A204.1 (cell line): ENCODE measurements at regions not wholly inside any gene's neighbourhood (a gene's known extent, or its start where the extent isn't known, plus 50 kb on each side); places are given as distances from the start of the nearest gene placed in this dataset.

Experiments
- FAIRE-seq: peaks from 2 replicates; lab custom pipeline; 2012; peaks lifted over from hg19 to GRCh38; lab: Jason Lieb, UNC

DNA sequence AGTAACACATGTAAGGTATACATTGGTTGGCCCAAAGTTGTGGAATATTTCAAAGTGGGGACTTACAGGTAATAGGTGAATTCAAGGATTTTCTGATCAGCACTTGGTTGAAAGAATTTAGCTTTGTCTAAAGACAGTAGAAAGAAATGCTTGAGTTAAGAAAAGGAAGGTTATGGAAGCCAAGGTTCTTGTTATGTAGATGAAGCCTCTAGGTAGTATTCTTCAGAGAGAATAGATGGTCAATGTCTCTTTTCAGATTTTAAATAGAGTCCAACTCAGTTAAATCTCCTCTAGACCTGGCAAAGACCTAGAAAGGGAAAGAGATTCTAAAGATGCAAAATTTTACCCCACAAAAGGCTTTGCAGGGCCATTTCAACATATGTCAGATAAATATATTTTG is 157.4 kb downstream of the ANKRD30B start:
- FAIRE-seq: no peak

DNA sequence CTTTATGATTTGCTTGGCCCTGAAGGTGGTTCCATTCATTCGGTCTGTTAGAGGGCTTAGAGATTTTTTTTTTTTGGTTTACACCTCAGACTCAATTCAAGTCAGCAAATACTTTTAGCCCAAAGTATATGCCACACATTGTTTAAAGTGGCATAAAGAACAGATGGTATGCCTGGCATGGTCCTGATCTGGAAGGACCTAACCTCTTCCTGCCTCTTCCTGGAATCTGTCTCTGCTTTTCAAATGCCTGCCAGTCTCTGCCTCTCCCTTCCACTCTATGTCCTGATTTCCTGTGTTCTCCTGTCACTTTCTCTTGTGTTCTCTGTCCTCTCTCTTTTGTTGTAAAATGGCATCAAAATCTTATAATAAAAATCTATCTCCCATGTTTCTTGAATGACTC is 158.0 kb downstream of the ANKRD30B start:
- no peak for FAIRE-seq

DNA sequence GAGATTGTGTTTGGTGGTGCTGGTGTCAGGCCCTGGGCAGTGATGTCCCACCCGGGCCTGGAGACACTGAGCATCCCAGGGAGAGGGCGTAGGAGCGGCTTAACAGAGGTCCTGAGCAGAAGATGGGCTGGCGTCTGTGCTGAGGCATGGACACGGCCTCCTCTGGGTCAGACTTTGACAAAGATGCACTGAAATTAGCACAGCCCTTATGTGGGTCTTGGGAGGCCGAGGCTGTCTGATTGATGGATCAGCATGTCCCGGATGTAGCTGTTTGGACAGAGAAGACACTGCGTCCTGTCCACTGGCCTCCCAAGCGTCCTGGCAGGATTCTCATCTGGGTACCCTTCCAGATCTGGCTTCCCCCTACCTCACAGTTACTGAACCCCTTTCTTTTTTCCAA is 159.4 kb downstream of the ANKRD30B start:
- FAIRE-seq: no peak

DNA sequence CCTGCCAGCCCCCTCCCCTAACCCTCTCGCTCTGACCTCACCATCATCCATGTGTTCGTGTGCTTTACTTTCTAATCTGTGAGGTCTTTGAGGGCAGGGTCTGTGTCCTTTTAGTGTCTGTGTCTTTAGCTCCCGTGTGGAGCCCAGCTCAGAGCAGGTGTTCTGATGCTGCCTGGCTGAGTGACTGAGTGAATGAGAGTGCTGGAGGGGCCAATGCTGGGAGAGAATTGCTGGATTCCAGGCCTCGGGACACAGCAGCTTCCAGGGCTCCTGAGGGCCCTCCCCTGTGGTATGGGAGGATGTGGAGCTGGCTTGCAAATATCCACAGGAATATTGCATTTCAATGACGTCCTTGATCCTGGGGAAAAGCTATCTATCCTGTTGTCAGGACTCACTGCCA is 160.6 kb downstream of the ANKRD30B start:
- no peak for FAIRE-seq

DNA sequence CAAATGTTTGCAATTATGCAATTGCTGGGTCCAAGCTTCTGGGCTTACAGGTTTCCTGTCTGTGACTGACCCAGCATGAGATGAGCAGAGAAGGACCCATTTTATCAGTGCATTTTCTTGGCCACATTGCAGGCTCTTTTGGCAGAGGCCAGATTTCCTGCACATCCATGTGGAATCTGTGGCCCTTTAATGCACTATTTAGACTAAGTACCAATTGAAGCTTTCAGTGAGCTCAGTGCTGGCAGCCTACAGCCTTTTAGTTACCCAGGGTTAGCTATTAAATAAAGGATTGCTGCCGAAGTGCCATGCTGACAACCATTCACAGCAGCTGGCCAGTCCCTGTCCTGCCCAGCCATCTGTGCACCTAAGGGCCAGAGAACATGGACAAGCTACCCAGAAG is 165.0 kb downstream of the ANKRD30B start:
- no peak for FAIRE-seq

DNA sequence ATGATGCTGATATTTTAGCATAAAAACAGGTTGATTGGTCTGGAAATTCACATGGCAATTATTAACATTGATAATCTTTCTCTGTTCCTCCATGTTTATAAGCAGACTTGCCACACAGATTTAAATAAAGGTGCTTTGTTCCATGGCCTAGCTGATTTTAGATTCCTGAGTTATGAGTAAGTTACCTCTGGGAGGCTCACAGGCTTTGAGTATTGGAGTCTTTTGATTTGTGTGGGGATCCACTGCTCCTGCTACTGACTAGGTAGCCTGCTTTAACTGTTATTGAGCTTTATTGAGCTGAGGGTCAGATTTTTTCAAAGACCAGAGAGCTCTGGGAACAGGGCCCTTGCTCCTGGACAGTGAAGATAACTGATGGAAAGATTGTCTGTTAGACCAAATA is 166.1 kb downstream of the ANKRD30B start:
- FAIRE-seq: no peak

DNA sequence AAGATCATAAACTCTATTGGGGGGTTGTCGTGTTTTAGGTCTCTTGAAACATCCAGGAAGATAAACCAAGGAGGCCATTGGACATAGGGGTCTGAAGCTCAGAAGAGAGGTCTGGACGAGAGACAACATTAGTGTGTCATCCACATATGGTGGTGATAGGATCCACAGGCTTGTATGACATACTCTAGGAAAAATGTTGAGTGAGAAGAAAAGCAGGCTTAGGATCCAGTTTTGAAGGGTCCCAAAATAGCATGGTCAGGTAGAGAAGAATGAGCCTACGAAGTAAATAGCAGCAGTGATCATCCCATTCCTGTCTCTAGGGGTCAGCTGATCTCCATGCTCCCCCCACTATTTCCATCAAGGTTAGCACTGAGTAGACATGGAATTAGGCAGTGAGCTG is 166.8 kb downstream of the ANKRD30B start:
- no peak for FAIRE-seq

DNA sequence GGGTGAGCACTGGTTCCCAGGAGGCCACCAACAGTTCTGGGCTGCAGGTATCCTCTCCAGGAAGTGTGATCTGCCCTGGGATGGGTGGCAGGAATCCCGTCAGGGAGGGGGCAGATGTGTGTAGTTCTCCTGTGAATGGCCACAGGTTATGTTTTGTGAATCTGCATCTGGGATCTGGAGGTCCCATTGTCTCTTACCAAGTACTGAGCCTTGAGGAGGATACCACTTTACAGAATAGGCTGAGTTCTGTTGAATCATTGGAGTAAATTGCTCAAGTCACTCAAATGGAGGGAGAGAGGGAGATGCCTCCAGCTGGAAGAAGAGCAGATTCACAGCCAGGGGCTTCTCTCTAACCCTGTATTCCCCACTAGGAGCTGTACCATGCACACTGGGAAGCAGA is 168.2 kb downstream of the ANKRD30B start:
- FAIRE-seq: no peak

DNA sequence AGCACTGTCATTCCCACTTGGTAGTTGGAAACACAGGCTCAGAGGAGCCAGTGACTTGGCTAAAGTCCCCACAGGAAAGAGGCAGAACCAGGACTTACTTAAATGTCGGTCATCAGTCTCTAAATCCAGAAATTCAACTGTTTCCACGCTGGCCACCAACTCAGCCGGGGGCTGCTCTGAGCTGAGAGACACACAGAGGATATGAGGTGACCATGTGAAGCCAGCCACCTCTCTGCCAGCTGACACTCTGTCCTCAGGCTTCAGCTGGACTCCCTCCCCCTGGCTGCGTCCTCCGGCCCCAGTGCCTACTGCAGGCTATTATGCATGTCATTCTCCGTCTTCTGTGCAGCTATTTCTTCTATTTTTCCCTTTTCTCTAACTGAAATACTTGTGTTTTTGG is 168.9 kb downstream of the ANKRD30B start:
- no peak for FAIRE-seq

DNA sequence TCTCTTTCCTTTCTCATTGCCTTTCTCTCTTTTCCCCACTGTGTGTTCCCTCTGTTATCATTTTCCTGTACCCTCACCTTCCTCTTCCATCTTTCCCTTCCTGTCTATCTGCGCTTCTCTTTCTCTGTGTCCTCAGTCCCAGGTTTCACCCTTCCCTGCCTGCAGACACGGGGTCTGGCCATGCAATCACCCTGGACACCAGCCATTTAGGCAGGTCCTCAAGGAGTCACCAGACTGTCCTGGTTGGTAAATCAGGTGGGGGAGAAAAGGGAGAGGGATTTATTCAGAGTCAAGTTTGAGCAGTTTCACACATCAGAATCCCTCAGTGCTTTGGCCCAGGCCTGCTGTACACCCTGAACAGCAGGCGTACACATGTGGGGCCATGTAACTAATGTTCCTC is 169.3 kb downstream of the ANKRD30B start:
- FAIRE-seq: no peak

DNA sequence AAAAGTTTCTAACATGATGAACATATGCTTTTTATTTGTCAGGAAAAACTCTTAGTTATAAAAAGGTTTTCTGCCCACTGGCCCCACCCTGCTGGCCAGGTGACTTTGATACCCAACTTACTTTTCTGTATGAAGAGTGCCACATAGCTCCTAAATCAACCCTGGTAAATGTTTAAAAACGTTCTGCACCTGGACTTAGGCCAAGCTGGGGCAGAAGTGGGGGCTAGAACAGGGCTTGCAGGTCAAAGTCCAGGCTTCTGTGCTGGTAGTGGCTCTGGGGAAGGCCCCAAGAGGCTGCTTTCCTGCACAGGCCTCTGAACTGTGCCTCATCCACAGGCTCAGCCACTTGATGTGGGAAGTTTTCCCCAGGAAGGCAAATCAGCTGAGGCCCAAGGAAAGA is 171.7 kb downstream of the ANKRD30B start:
- no peak for FAIRE-seq

DNA sequence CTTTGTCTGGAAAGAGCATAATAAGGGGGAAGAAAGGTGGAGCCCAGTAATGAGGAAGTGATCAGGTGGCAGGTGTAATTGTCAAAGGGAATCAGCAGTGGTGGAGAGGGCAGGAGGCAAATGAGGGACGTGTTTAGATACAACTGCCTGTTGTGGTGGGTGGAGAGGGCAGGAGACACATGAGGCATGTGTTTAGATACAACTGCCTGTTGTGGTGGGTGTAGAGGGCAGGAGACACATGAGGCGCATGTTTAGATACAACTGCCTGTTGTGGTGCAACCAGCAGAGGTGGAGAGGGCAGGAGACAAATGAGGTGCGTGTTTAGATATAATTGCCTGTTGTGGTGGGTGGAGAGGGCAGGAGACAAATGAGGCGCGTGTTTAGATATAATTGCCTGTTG is 173.1 kb downstream of the ANKRD30B start:
- no peak for FAIRE-seq

DNA sequence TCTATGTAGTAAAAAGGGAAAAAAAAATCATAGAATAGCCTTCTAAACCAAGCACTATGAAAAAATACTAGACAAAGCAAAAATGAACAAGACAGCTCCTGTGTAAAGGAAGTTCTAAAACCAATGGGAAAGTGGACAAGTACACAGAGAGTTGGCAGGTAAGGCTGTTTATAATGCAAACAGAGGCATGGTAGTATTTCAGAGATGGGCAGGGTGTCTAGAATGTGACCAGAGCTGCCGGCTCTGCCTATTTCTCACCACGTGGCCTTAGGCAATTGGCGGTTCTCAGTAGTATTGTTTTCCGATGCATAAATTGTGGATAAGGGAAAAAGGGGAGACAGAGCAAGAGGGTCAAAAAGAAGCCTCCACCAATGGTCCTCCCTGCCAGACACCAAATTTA is 173.6 kb downstream of the ANKRD30B start:
- FAIRE-seq: no peak

DNA sequence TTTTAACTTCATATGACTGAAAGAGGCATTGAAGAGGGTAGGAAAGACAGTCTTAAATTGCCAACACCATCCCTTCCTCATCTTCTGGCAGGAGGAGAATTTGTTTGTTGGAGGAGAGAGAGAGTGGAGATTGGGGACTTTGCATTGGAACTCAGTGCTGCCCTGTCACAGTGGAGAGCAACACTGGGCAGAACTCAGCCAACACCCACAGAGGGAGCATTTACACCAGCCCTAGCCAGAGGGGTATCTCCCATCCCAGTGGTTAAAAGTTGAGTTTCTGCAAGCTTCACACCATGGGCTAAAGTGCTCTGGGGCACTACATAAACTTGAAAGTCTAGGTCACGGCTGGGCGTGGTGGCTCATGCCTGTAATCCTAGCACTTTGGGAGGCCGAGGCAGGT is 174.1 kb downstream of the ANKRD30B start:
- no peak for FAIRE-seq

DNA sequence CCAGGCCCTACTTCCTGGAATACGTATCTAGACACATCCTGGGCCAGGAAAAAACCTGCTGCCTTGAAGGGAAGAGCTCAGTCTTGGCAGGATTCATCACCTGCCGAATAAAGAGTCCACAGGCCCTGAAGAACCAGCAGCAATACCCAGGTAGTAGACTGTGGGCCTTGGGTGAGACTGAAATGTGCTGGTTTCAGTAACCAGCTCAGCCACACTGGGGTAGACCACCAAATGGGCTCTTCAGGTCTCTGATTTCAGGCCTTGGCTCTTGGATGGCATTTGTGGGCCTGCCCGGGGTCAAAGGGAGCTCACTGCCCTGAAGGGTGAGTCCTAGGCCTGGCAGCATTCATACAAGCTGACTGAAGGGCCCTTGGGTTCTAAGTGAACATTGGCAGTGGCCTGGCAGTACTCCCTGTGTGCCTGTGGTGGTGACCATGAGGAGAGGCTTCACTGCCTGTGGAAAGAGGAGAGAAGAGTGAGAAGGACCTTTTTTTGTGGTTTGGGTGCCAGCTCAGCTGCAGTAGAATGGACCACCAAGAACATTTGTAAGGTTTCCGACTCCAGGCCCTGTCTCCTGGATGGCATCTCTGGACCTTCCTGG is 175.1 kb downstream of the ANKRD30B start:
- no peak for FAIRE-seq

DNA sequence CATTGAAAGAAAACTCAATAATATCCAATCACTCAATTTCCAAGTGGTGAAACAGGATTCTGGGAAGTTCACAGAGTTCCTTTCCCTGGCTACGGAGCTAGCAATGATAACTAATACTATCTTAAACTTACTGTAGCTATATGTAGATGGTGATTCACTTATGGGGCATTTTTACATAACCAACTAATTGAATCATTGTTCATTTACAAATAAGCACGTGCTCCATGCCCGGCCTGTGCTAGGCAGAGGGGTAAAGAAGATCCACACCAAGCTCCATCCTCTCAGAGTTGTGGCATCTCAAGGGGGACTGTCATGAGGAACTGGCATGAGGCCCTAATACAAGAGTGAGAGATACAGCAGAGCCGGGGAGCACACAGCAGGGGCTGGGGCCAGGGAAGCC is 176.3 kb downstream of the ANKRD30B start:
- no peak for FAIRE-seq

DNA sequence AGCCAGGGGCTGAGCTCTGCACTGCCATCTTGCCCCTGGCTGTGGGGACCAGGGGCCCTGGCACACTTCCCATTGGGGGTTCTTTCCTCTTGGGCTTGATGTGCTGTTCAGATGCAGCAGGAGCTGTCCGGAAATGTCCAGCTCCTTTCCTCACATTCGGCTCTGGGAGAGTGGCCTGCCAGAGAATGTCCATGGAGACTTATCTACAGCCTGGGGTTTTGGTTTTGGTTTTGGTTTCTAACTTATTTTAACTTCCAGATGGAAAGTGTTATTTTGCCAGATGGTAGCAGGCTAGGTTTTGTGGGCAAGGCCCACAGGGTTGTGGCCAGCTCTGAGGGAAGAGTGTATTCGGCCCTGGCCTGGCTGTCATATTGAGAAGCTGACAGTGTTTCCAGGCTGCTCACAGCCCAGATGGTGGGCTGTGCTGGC is 177.3 kb downstream of the ANKRD30B start:
- no peak for FAIRE-seq

DNA sequence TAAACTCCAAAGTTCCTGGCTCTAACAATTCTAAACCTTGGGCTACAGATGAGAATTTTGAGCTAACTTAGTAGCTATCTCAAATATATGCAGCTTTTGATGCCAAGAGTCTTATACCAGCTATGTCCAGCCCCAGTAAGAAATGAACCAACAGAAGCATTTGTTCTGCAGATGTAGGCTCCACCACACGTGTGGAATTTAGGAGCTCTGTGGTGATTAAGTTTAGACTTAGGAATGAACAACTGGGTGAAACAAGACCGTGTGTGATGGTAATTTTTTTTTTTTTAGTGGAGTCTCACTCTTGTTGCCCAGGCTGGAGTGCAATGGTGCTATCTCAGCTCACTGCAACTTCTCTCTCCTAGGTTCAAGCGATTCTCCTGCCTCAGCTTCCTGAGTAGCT is 179.7 kb downstream of the ANKRD30B start:
- FAIRE-seq: no peak

DNA sequence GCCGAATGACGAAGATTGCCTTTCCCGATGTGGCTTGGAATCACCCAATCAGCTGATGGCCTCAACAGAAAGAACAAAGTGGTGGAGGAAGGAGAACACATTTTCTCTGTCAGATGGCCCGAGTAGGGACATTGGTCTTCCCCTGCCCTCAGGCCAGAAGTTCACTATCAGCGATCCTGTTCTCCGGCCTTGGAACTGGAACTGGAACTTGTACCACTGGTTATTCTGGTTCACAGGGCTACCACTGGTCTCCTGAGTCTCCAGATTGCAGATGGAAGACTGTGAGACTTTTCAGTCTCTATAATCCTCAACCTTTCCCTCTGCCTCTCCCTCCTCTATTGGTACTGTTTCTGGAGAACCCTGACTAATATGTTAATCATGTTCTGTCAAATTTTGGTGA is 180.4 kb downstream of the ANKRD30B start:
- no peak for FAIRE-seq

DNA sequence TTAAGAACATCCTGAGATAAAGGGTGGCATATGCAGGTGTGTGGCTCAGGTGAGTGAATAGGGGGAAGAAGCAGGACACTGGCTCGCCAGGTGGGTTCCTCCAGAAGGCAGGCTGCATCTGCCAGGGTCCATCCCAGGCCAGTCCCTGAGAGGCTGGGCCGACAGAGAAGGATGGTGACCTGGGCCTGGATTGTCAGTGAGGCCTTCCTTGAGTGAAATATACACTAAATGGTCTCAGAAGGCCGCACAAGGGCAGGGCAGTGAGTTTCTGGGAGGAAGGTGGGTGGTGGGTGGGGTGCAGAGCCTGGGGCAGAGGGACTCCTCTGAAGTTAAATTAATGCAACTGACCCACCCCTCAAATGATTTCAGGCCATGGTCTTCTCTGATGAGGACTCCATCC is 182.1 kb downstream of the ANKRD30B start:
- no peak for FAIRE-seq

DNA sequence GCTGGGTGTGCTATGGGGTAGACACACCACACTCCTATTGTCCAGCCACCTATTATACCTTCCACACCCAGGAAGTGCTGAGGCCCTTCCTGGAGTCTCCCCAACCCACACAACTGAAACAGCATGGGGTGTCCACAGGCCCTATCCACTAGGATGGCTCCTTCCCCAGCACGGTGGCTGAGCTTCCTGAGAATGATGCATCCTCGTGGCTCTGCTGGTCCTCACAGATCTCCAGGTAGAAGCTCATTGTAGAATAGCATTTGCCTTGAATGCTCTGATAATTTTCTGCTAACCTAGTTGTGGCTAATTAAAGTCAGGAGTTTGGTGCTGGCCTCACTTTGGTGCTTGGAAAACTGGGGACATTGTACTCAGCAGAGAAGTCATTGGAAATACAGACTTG is 182.6 kb downstream of the ANKRD30B start:
- no peak for FAIRE-seq

DNA sequence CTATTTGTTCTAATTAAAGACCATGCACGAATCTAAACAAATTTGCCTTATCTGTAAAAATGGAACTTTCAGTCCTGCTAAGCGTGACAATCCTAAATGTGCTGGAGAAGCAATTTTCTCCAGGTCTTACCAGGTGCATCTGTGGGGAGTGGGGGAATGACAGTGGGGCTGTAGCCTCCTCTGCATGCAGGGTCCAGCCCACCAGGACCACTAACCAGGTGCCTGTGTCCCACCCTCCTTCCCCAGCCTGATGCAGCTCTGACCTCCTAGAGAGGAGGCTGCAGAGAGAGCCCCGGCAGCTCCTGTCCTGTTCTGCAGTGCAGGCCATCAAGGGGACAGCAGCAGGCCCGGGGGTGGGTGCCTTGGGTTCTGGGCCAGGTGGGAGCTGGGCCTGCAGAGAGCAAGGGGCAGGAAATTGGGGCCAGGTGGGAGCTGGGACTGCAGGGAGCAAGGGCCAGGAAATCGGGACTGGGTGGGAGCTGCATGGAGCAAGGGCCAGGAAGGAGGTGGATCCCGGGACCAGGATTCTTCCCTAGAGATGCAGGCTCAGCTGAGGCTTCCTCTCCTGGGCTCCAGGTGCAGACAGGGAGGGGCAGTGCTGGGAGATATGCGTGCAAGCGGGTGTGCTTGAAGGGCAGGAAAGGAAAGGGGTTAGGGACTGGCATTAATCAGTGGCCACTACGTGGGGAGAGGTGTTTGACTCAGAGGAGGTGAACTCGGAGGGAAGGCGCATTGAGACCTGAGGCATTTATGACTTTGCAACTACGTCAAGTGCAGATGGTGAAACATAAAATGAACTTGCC is 185.3 kb downstream of the ANKRD30B start:
- FAIRE-seq: no peak

DNA sequence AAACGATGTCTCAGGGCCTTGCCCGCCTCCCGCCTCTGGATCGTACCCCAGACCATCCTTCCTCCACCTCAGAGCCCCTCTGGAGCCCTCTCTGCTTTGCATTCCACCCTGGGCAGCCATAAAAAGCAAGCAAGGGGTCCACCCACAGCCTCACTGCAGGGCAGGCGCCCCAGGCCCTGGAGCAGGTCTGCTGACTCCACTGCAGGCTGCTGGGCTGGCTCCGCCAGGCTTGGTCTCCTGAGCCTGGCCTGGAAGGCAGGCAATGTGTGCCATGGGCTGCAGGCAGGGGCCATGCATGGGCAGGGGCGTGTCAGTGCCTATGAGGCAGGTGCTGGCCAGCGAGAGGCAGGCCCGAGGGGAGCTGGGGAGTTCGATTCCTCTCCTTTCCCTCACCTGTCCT is 186.0 kb downstream of the ANKRD30B start:
- FAIRE-seq: no peak

DNA sequence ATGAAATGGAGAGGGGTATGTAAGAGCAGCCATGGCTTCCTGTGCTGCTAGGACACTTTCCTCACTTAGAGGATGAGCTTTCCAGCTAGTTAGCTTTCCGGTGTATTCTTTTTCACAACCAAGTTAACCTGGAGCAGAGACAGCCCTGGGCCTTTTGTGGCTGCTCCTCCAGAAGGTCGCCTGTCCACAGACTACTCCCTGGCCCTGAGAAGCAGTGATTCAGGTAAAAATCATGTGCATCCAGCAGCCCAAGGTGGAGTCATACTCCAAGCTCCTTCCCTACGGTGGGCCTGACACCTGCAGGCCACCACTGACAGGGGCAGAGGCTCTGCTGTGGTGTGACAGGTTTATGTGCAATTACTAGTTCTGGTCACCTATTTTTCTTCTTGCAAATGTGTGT is 187.2 kb downstream of the ANKRD30B start:
- FAIRE-seq: no peak
